GM12872 (cell line): ENCODE measurements at regions not wholly inside any gene's neighbourhood (a gene's known extent, or its start where the extent isn't known, plus 50 kb on each side); places are given as distances from the start of the nearest gene placed in this dataset.

Source experiments
- CTCF ChIP-seq: IDR thresholded peaks from 3 replicates; pipeline ENCODE4 v1.5.1; 2011; ENCODE audit warnings: low read depth, mild to moderate bottlenecking, low read length, moderate library complexity; ENCODE audit not compliant: insufficient read depth

- no peak for TF ChIP-seq CTCF
Observed at GRCh38 chr3:118108769-118109168, 925.9 kb downstream of the IGSF11 start.

GRCh38 chr3:118110211-118110610, 924.4 kb downstream of the IGSF11 start:
- no peak for TF ChIP-seq CTCF

GRCh38 chr3:118116991-118117390, 917.7 kb downstream of the IGSF11 start:
- no peak for TF ChIP-seq CTCF

- TF ChIP-seq CTCF, result no peak
Observed at GRCh38 chr3:118126751-118127150, 907.9 kb downstream of the IGSF11 start.

GRCh38 chr3:118127992-118128391, 906.7 kb downstream of the IGSF11 start:
- no peak for TF ChIP-seq CTCF

GRCh38 chr3:118128886-118129285, 905.8 kb downstream of the IGSF11 start:
- no peak for TF ChIP-seq CTCF

GRCh38 chr3:118137778-118138177, 896.9 kb downstream of the IGSF11 start:
- TF ChIP-seq CTCF, result no peak

GRCh38 chr3:118144919-118145318, 889.7 kb downstream of the IGSF11 start:
- no peak for TF ChIP-seq CTCF
